Gastroesophageal sphincter (tissue), 3 donors: ENCODE measurements at regions not wholly inside any gene's neighbourhood (a gene's known extent, or its start where the extent isn't known, plus 50 kb on each side); places are given as distances from the start of the nearest gene placed in this dataset.

Experiments used
- POLR2A ChIP-seq, 2 donors: fragments of 450-650 bp; IDR thresholded peaks; one replicate each; pipeline ENCODE4 v1.6.1; 2017; ENCODE audit warnings: antibody characterized with exemption in 2 of 2, mild to moderate bottlenecking in 2 of 2, moderate library complexity in 1 of 2
- TF ChIP-seq, protein P1 (sequence below), 4 experiments: fragments of 200-600 bp in 2 of 4; fragments of 450-650 bp in 2 of 4; sonication (generic) in 1 of 4; IDR thresholded peaks; one replicate each; pipeline ENCODE4 v1.5.1; 2017 to 2019; ENCODE audit warnings: antibody characterized with exemption in 4 of 4, mild to moderate bottlenecking in 2 of 4, moderate library complexity in 2 of 4

- TF ChIP-seq, protein P1, sequence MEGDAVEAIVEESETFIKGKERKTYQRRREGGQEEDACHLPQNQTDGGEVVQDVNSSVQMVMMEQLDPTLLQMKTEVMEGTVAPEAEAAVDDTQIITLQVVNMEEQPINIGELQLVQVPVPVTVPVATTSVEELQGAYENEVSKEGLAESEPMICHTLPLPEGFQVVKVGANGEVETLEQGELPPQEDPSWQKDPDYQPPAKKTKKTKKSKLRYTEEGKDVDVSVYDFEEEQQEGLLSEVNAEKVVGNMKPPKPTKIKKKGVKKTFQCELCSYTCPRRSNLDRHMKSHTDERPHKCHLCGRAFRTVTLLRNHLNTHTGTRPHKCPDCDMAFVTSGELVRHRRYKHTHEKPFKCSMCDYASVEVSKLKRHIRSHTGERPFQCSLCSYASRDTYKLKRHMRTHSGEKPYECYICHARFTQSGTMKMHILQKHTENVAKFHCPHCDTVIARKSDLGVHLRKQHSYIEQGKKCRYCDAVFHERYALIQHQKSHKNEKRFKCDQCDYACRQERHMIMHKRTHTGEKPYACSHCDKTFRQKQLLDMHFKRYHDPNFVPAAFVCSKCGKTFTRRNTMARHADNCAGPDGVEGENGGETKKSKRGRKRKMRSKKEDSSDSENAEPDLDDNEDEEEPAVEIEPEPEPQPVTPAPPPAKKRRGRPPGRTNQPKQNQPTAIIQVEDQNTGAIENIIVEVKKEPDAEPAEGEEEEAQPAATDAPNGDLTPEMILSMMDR (IDR thresholded peaks at IDR 0.05): no peak
- no peak for TF ChIP-seq POLR2A (IDR thresholded peaks at IDR 0.05)
Measured at GRCh38 chr4:23373261-23373660, 516.6 kb downstream of the PPARGC1A start.
